ENCODE measurements at regions not wholly inside any gene's neighbourhood (a gene's known extent, or its start where the extent isn't known, plus 50 kb on each side); places are given as distances from the start of the nearest gene placed in this dataset.

DNA sequence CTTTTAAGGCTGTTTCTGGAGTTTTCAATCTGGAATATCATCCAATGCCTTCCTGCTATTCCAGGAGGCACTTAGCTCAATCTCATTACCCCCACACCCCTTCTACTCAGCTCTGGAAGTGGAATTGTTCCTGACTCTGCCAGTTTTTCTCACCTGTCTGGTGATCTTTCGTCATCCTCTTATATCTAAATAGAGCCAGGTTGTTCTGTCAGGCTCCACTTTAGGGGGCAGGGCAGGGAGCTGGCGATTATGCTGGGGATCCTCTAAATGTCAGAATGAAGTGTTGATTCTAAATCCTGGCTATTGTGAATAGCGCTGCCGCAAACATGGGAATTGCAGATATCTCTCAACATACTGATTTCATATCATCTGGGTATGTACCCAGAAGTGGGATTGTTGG is 63.6 kb upstream of the ETV3 start:
- TF ChIP-seq POLR2A (IDR thresholded peaks at IDR 0.05; ENCODE audit: low read depth, low read length) (no peak), POLR2AphosphoS5 (IDR thresholded peaks at IDR 0.05; ENCODE audit: low read depth, low read length) (no peak)

Data from GM12892 (cell line).